GM12878 (cell line): ENCODE measurements at regions not wholly inside any gene's neighbourhood (a gene's known extent, or its start where the extent isn't known, plus 50 kb on each side); places are given as distances from the start of the nearest gene placed in this dataset.

Experiments
- ATAC-seq: fragments of 200-7000 bp; cut with Tn5 transposase; 3 replicates; pipeline ENCODE4 v1.9.1; 2020; ENCODE audit warnings: mild to moderate bottlenecking, moderate library complexity
- BruUV-seq: library from RNA; stranded (reverse); fragments of 400-500 nt; replicated peaks from 2 replicates; lab custom pipeline; 2021; lab: Mats Ljungman, UMichigan
- CTCF ChIA-PET: fragments of 300-600 bp; sonication (Branson Sonifier 250); formaldehyde crosslinking; extraction: SDS; loops from one replicate; lab custom pipeline; 2021; ENCODE audit warnings: inconsistent platforms; lab: Yijun Ruan, JAX
- POLR2A ChIA-PET: fragments of 350-600 bp; formaldehyde crosslinking; extraction: SDS; loops from one replicate; lab custom pipeline; 2021; ENCODE audit warnings: inconsistent platforms; lab: Charles Lee
- RAD21 ChIA-PET: fragments of 300-600 bp; sonication (Branson Sonifier 250); formaldehyde crosslinking; loops from one replicate; lab custom pipeline; 2023; ENCODE audit warnings: antibody characterized with exemption; ENCODE audit not compliant: unreplicated experiment; lab: Charles Lee
- SMC1A ChIA-PET: fragments of 300-600 bp; sonication (Branson Sonifier 250); formaldehyde crosslinking; loops from one replicate; lab custom pipeline; 2023; ENCODE audit not compliant: unreplicated experiment, uncharacterized antibody; lab: Charles Lee
- DNase-seq: peaks from one replicate; pipeline ENCODE4 v3.0.0-alpha.2; 2011; ENCODE audit warnings: low read depth, low spot score
- FAIRE-seq: peaks from 3 replicates; lab custom pipeline; 2011; peaks lifted over from hg19 to GRCh38; lab: Jason Lieb, UNC
- H2AFZ ChIP-seq: 2 replicates; pipeline ENCODE4 v1.6.0; 2011; ENCODE audit warnings: low read depth, low read length, control low read depth; ENCODE audit not compliant: control insufficient read depth
- H3K27ac ChIP-seq: 2 replicates; pipeline ENCODE4 v1.5.1; 2011; ENCODE audit warnings: control low read depth; ENCODE audit not compliant: control insufficient read depth, insufficient read depth
- H3K27me3 ChIP-seq, 2 experiments: replicated peaks in 1 of 2; 2 replicates each; pipeline versions ENCODE4 v1.6.0 to v1.6.1; 2011; ENCODE audit warnings: low read length in 1 of 2; ENCODE audit not compliant: control insufficient read depth in 2 of 2, insufficient read depth in 2 of 2
- H3K36me3 ChIP-seq, 2 experiments: 2 replicates each; pipeline ENCODE4 v1.5.1; 2011; ENCODE audit warnings: low read length in 1 of 2; ENCODE audit not compliant: control insufficient read depth in 2 of 2, insufficient read depth in 2 of 2
- H3K4me1 ChIP-seq: 2 replicates; pipeline ENCODE4 v1.6.1; 2011; ENCODE audit warnings: mild to moderate bottlenecking, low read length, moderate library complexity, mixed read lengths; ENCODE audit not compliant: control insufficient read depth, insufficient read depth
- H3K4me2 ChIP-seq: 2 replicates; pipeline ENCODE4 v1.6.0; 2011; ENCODE audit warnings: control low read depth; ENCODE audit not compliant: control insufficient read depth, insufficient read depth
- H3K4me3 ChIP-seq: fragments of 200-600 bp; sonication (generic); 2 replicates; pipeline ENCODE4 v1.5.1; 2016
- H3K79me2 ChIP-seq: 2 replicates; pipeline ENCODE4 v1.6.0; 2011; ENCODE audit warnings: low read length; ENCODE audit not compliant: control insufficient read depth, insufficient read depth
- H3K9ac ChIP-seq: 2 replicates; pipeline ENCODE4 v1.8.0; 2011; ENCODE audit warnings: low read length, control low read depth, mixed read lengths; ENCODE audit not compliant: control insufficient read depth, insufficient read depth
- H3K9me3 ChIP-seq: replicated peaks from 3 replicates; pipeline ENCODE4 v1.5.1; 2011; ENCODE audit warnings: mild to moderate bottlenecking, low read length; ENCODE audit not compliant: control insufficient read depth, insufficient read depth
- H4K20me1 ChIP-seq: 2 replicates; pipeline ENCODE4 v1.6.0; 2011; ENCODE audit not compliant: control insufficient read depth, insufficient read depth
- ATF3 ChIP-seq: IDR thresholded peaks from 2 replicates; pipeline ENCODE4 v1.6.1; 2011; ENCODE audit warnings: low read depth, mild to moderate bottlenecking, low read length, moderate library complexity, borderline replicate concordance; ENCODE audit errors: extremely low read depth
- BCLAF1 ChIP-seq: fragments of 450-650 bp; IDR thresholded peaks from 2 replicates; pipeline ENCODE4 v1.6.1; 2017; ENCODE audit warnings: antibody characterized with exemption, mild to moderate bottlenecking, moderate library complexity
- CUX1 ChIP-seq: IDR thresholded peaks from 2 replicates; pipeline ENCODE4 v1.6.1; 2012; ENCODE audit warnings: improper control_type of control experiment, low read depth, low read length; ENCODE audit not compliant: insufficient replicate concordance
- EED ChIP-seq: sonication (generic); IDR thresholded peaks from 2 replicates; pipeline ENCODE4 v1.6.1; 2016; ENCODE audit warnings: antibody characterized with exemption, low read depth
- MXI1 ChIP-seq: fragments of 150-350 bp; IDR thresholded peaks from 2 replicates; pipeline ENCODE4 v1.6.1; 2011; ENCODE audit warnings: low read depth, mild to moderate bottlenecking, inconsistent platforms, low read length, improper control_type of control experiment
- RAD51 ChIP-seq: fragments of 450-650 bp; IDR thresholded peaks from 2 replicates; pipeline ENCODE4 v1.6.1; 2016; ENCODE audit warnings: moderate library complexity, mild to moderate bottlenecking, inconsistent platforms
- RB1 ChIP-seq: fragments of 450-650 bp; formaldehyde crosslinking; IDR thresholded peaks from 2 replicates; pipeline ENCODE4 v1.6.1; 2017; ENCODE audit warnings: mild to moderate bottlenecking, borderline replicate concordance
- ZBED1 ChIP-seq: IDR thresholded peaks from 2 replicates; pipeline ENCODE4 v1.6.1; 2016; ENCODE audit warnings: borderline replicate concordance
- ZNF384 ChIP-seq: IDR thresholded peaks from 2 replicates; pipeline ENCODE4 v1.6.1; 2012; ENCODE audit warnings: low read depth, mild to moderate bottlenecking, low read length, improper control_type of control experiment, borderline replicate concordance
- WGBS: methylation state at CpG from one replicate; pipeline ENCODE4 v1.1.6; 2016; ENCODE audit warnings: low lambda C conversion rate; ENCODE audit not compliant: insufficient replicate concordance, insufficient coverage; ENCODE audit errors: missing lambda C conversion rate; 5-methylcytosine and 5-hydroxymethylcytosine counted together
- in situ Hi-C: fragments of 300-500 bp; cut with MboI; formaldehyde crosslinking; loops from 9 replicates; pipeline ENCODE4 v1.14.3; 2018; ENCODE audit warnings: mixed read lengths
- intact Hi-C: fragments of 100-400 bp; cut with micrococcal nuclease; formaldehyde crosslinking; loops from one replicate; pipeline ENCODE4 v1.14.2; 2022; ENCODE audit not compliant: unreplicated experiment

GRCh38 chr22:49354516-49355210 lies 473.0 kb downstream of the BRD1 start (continued):
- TF ChIP-seq CUX1: no peak

GRCh38 chr22:49353235-49353634 lies 474.4 kb downstream of the BRD1 start:
- DNase-seq (no peak), FAIRE-seq (no peak), ATAC-seq (no peak)
- RAD21 ChIA-PET: no interaction called here
- 51% methylated on average over 17 of the region's 17 CpGs for WGBS
- no peak overlapping the region for H3K27ac ChIP-seq
- H4K20me1 ChIP-seq: no peaks in the 10 kb centered on the region
- TF ChIP-seq ATF3 (no peak), RB1 (no peak), ZNF384 (no peak), ZBED1 (no peak), EED (no peak), RAD51 (no peak), MXI1 (no peak), BCLAF1 (no peak)
- no peaks in the 10 kb centered on the region; the same call in 2 of the 3 replicates for H3K9me3 ChIP-seq
- intact Hi-C loops (no loop called here), in situ Hi-C loops (no loop called here)
- CTCF ChIA-PET: no interaction called here
- H3K9ac ChIP-seq: no peak overlapping the region
- H3K4me2 ChIP-seq: no peak overlapping the region
- BruUV-seq: no TSS peak
- SMC1A ChIA-PET: no interaction called here
- H3K4me1 ChIP-seq: no peaks in the 10 kb centered on the region
- no peak overlapping the region for H2AFZ ChIP-seq
- POLR2A ChIA-PET: no interaction called here
- H3K4me3 ChIP-seq: no peak overlapping the region
- no peaks in the 10 kb centered on the region for H3K79me2 ChIP-seq
- no peaks in the 10 kb centered on the region for H3K36me3 ChIP-seq
- H3K27me3 ChIP-seq: no peaks in the 10 kb centered on the region; a peak in 2 of 4 replicates
